ENCODE measurements at regions not wholly inside any gene's neighbourhood (a gene's known extent, or its start where the extent isn't known, plus 50 kb on each side); places are given as distances from the start of the nearest gene placed in this dataset.

DNA sequence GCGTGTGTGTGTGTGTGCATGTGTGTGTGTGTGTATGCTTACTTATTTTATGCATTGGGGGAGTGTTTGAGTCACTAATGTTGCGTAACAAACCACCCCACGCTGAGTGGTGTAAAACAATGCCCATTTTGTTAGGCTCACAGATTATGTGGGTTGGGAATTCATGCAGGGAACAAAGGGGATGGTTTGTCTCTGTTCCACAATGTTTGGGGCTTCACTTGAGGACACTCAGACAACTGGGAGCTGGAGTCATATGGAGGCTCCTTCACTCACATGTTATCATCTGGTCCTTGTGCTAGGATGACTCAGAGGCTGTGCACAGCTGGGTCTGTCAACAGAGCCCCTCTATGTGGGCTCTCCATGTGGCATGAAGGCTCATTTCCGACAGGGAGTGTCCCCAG lies 51.3 kb upstream of the LARGE1 start:
- POLR2A ChIA-PET = no interaction called here
- CTCF ChIA-PET = no interaction called here

DNA sequence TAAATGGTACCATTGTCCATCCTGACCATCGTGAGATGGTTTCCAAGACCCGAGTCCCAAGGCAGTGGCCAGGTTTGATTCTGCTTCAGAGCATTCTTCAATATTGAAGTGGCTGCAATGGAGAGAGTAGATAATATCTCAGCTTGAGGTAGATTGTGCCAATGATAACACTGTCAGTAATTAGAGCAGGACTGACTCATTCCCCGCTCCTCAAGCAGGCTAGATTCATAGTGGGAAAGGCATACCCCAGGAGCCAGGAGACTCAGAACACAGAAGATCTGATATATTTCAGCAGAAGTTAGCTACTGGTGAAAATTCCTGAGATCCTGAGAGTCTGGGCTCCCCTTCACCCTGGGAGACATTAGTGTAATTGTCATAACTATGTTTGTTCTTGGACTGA lies 55.6 kb upstream of the LARGE1 start:
- no peak for DNase-seq (ENCODE audit: low read depth)
- no peaks in the 10 kb centered on the region for H3K36me3 ChIP-seq (ENCODE audit: control insufficient read depth, insufficient read depth, low read length)
- TF ChIP-seq, protein P1, sequence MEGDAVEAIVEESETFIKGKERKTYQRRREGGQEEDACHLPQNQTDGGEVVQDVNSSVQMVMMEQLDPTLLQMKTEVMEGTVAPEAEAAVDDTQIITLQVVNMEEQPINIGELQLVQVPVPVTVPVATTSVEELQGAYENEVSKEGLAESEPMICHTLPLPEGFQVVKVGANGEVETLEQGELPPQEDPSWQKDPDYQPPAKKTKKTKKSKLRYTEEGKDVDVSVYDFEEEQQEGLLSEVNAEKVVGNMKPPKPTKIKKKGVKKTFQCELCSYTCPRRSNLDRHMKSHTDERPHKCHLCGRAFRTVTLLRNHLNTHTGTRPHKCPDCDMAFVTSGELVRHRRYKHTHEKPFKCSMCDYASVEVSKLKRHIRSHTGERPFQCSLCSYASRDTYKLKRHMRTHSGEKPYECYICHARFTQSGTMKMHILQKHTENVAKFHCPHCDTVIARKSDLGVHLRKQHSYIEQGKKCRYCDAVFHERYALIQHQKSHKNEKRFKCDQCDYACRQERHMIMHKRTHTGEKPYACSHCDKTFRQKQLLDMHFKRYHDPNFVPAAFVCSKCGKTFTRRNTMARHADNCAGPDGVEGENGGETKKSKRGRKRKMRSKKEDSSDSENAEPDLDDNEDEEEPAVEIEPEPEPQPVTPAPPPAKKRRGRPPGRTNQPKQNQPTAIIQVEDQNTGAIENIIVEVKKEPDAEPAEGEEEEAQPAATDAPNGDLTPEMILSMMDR (IDR thresholded peaks at IDR 0.05; ENCODE audit: insufficient read depth, low read depth, low read length) = no peak
- ChIA-PET POLR2A (no interaction called here), CTCF (no interaction called here)
- H3K27me3 ChIP-seq (ENCODE audit: control insufficient read depth, insufficient read depth, low read length) = no peaks in the 10 kb centered on the region
- H3K4me3 ChIP-seq (ENCODE audit: low read depth, low read length) = no peak overlapping the region

More for the DNA sequence above, 51.3 kb upstream of the LARGE1 start:
- Histone ChIP-seq H3K27me3 (ENCODE audit: control insufficient read depth, insufficient read depth, low read length) (no peaks in the 10 kb centered on the region), H3K36me3 (ENCODE audit: control insufficient read depth, insufficient read depth, low read length) (no peaks in the 10 kb centered on the region), H3K4me3 (ENCODE audit: low read depth, low read length) (no peak overlapping the region)
- DNase-seq (ENCODE audit: low read depth) = no peak
- TF ChIP-seq, protein P1 (IDR thresholded peaks at IDR 0.05; ENCODE audit: insufficient read depth, low read depth, low read length) = no peak

DNA sequence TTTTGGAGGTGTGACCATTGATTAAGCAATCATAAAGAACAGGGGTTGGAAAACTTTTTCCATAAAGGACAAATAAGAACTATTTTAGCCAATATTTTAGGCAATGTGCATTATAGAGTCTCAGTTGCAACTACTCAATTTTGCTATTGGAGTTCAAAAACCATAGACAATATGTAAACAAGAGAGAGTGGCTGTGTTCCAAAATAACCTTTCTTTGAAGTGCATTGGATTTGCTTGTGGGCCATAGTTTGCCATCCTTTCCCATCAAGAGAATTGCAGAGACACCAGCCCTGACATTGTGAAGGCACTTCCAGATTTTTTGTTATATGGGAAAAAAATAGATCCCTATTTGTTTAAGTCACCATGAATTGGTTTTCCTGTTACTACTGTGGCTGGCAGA lies 63.3 kb upstream of the LARGE1 start:
- TF ChIP-seq, protein P1 (IDR thresholded peaks at IDR 0.05; ENCODE audit: insufficient read depth, low read depth, low read length) = no peak
- Histone ChIP-seq H3K36me3 (ENCODE audit: control insufficient read depth, insufficient read depth, low read length) (no peaks in the 10 kb centered on the region), H3K27me3 (ENCODE audit: control insufficient read depth, insufficient read depth, low read length) (no peaks in the 10 kb centered on the region), H3K4me3 (ENCODE audit: low read depth, low read length) (no peak overlapping the region)
- no peak for DNase-seq (ENCODE audit: low read depth)
- POLR2A ChIA-PET = no interaction called here
- CTCF ChIA-PET = no interaction called here

DNA sequence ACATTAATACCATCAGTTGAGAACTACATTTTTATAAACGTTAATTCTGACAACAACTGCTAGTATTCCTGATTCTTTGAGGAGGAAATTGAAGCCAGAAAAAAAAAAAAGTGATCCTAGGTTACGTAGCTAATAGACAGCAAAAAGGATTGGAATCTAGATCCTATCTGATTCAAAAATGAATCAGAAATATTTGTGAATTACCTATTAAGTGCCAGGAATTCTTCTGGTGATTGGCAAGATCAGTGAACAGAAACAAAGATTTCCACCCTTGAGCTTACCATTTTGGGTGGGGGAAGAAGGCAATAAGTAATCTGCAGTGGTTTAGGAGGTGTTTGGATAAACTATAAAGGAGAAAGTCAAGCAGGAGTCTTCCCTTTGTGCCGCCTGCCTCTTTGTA lies 63.9 kb upstream of the LARGE1 start:
- POLR2A ChIA-PET = no interaction called here
- no peaks in the 10 kb centered on the region for H3K27me3 ChIP-seq (ENCODE audit: control insufficient read depth, insufficient read depth, low read length)
- H3K4me3 ChIP-seq (ENCODE audit: low read depth, low read length) = no peak overlapping the region
- CTCF ChIA-PET = no interaction called here
- TF ChIP-seq, protein P1 (IDR thresholded peaks at IDR 0.05; ENCODE audit: insufficient read depth, low read depth, low read length) = no peak
- H3K36me3 ChIP-seq (ENCODE audit: control insufficient read depth, insufficient read depth, low read length) = no peaks in the 10 kb centered on the region
- no peak for DNase-seq (ENCODE audit: low read depth)

DNA sequence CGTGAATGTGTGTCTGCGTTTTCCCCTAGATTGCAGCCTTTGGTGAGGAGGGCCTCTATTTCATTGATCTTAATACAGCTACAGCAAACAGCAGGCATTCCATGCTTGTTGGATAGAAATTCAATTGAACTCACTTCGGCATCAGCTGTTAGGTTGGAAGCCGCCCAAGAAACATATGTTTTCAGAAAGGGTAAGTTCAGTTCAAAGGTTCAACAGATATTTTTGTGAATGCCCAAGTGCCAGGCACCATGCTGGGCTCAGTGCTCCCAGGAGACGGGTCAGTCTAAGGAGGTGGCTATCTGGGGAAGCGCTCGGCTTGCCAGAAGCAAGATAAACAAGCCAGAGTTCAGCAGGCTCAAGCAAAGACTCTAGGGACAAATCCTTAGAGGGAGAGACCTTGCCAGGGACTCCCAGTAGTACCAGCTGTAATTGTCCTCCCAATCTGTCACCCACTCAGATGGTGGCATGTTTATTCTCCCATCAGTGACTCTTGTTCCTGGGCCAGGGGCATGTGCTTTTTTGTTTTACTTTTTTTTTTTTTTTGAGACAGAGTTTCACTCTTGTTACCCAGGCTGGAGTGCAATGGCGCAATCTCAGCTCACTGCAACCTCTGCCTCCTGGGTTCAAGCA lies 64.5 kb upstream of the LARGE1 start:
- no peak overlapping the region for H3K4me3 ChIP-seq (ENCODE audit: low read depth, low read length)
- no peaks in the 10 kb centered on the region for H3K36me3 ChIP-seq (ENCODE audit: control insufficient read depth, insufficient read depth, low read length)
- ChIA-PET POLR2A (no interaction called here), CTCF (interaction anchor here (0.7 kb wide), 1 partner anchor 112 kb away, joined by 5 read pairs; no protein-coding TSS in a partner anchor)
- DNase-seq (ENCODE audit: low read depth) = no peak
- TF ChIP-seq, protein P1 (IDR thresholded peaks at IDR 0.05; ENCODE audit: insufficient read depth, low read depth, low read length) = no peak
- no peaks in the 10 kb centered on the region for H3K27me3 ChIP-seq (ENCODE audit: control insufficient read depth, insufficient read depth, low read length)
